Stimulated activated naive CD4-positive, alpha-beta T cell (primary cell): ENCODE measurements at regions not wholly inside any gene's neighbourhood (a gene's known extent, or its start where the extent isn't known, plus 50 kb on each side); places are given as distances from the start of the nearest gene placed in this dataset.

ENCODE experiments used
- DNase-seq, 6 experiments: peaks; one replicate each; lab custom pipeline; 2025; lab: John Stamatoyannopoulos, UW

GRCh38 chr11:121793916-121794315 is 322.1 kb downstream of the BLID start:
- DNase-seq: no peak

GRCh38 chr11:121793291-121793690 is 322.7 kb downstream of the BLID start:
- DNase-seq: no peak

- no peak for DNase-seq
These were observed 323.8 kb downstream of the BLID start for GRCh38 chr11:121792185-121792584.

GRCh38 chr11:121790430-121790829 is 325.6 kb downstream of the BLID start:
- no peak for DNase-seq

- DNase-seq: no peak
These were observed 328.2 kb upstream of the SORL1-AS1 start for GRCh38 chr11:121780971-121781370.

- DNase-seq: no peak
These were observed 324.3 kb upstream of the SORL1-AS1 start for GRCh38 chr11:121777056-121777455.

GRCh38 chr11:121775276-121775675 is 322.5 kb upstream of the SORL1-AS1 start:
- no peak for DNase-seq

- no peak for DNase-seq
These were observed 320.3 kb upstream of the SORL1-AS1 start for GRCh38 chr11:121773076-121773475.

- DNase-seq: no peak
These were observed 318.3 kb upstream of the SORL1-AS1 start for GRCh38 chr11:121770939-121771595.

GRCh38 chr11:121769191-121769590 is 316.4 kb upstream of the SORL1-AS1 start:
- DNase-seq: no peak

- no peak for DNase-seq
These were observed 314.7 kb upstream of the SORL1-AS1 start for GRCh38 chr11:121767433-121767832.

GRCh38 chr11:121766991-121767390 is 314.2 kb upstream of the SORL1-AS1 start:
- no peak for DNase-seq

GRCh38 chr11:121766166-121766565 is 313.4 kb upstream of the SORL1-AS1 start:
- no peak for DNase-seq

GRCh38 chr11:121763526-121763925 is 310.8 kb upstream of the SORL1-AS1 start:
- DNase-seq: no peak

- DNase-seq: no peak
These were observed 310.1 kb upstream of the SORL1-AS1 start for GRCh38 chr11:121762820-121763219.

GRCh38 chr11:121761186-121761585 is 308.4 kb upstream of the SORL1-AS1 start:
- no peak for DNase-seq

- DNase-seq: no peak
These were observed 304.8 kb upstream of the SORL1-AS1 start for GRCh38 chr11:121757480-121758125.

GRCh38 chr11:121755906-121756305 is 303.1 kb upstream of the SORL1-AS1 start:
- no peak for DNase-seq

GRCh38 chr11:121755191-121755590 is 302.4 kb upstream of the SORL1-AS1 start:
- no peak for DNase-seq

GRCh38 chr11:121754598-121754997 is 301.8 kb upstream of the SORL1-AS1 start:
- DNase-seq: no peak

GRCh38 chr11:121749691-121750090 is 296.9 kb upstream of the SORL1-AS1 start:
- no peak for DNase-seq

GRCh38 chr11:121748068-121748467 is 295.3 kb upstream of the SORL1-AS1 start:
- no peak for DNase-seq

GRCh38 chr11:121743285-121743684 is 290.5 kb upstream of the SORL1-AS1 start:
- no peak for DNase-seq
